Activated naive CD8-positive, alpha-beta T cell treated with anti-CD3 and anti-CD28 coated beads, Interleukin-2, amount 50 U/mL, for 24 hours (primary cell): ENCODE measurements at regions not wholly inside any gene's neighbourhood (a gene's known extent, or its start where the extent isn't known, plus 50 kb on each side); places are given as distances from the start of the nearest gene placed in this dataset.

Source experiments
- ATAC-seq: fragments of 150-1000 bp; cut with Tn5 transposase; one replicate; pipeline ENCODE4 v1.10.0; 2021
- DNase-seq: peaks from one replicate; pipeline ENCODE4 v3.0.0; 2021
- H3K27ac Mint-ChIP-seq: one replicate; pipeline ENCODE4 v1.8.0; 2021; ENCODE audit warnings: mild to moderate bottlenecking, mixed read lengths
- H3K27me3 Mint-ChIP-seq: one replicate; pipeline ENCODE4 v1.8.0; 2021; ENCODE audit warnings: mixed read lengths
- H3K36me3 Mint-ChIP-seq: one replicate; pipeline ENCODE4 v1.8.0; 2021; ENCODE audit warnings: low read depth, mixed read lengths
- H3K4me1 Mint-ChIP-seq: one replicate; pipeline ENCODE4 v1.8.0; 2021; ENCODE audit warnings: mixed read lengths
- H3K4me3 Mint-ChIP-seq: one replicate; pipeline ENCODE4 v1.8.0; 2021; ENCODE audit warnings: mild to moderate bottlenecking, moderate library complexity, mixed read lengths
- H3K9me3 Mint-ChIP-seq: one replicate; pipeline ENCODE4 v1.8.0; 2021; ENCODE audit warnings: mixed read lengths

GRCh38 chr13:89897681-89898080 lies 1449.8 kb upstream of the MIR17HG start:
- Mint-ChIP-seq H3K9me3 (peaks cover 15% of the 10 kb centered on the region), H3K36me3 (no peaks in the 10 kb centered on the region)

GRCh38 chr13:89899302-89900103 lies 1448.0 kb upstream of the MIR17HG start:
- H3K4me1 Mint-ChIP-seq = no peaks in the 10 kb centered on the region
- no peaks in the 10 kb centered on the region for H3K27me3 Mint-ChIP-seq
- DNase-seq (no peak), ATAC-seq (no peak)
- H3K27ac Mint-ChIP-seq = no peak overlapping the region
- peaks cover 15% of the 10 kb centered on the region for H3K9me3 Mint-ChIP-seq
- H3K36me3 Mint-ChIP-seq = no peaks in the 10 kb centered on the region
- H3K4me3 Mint-ChIP-seq = no peak overlapping the region

More at GRCh38 chr13:89897681-89898080, 1449.8 kb upstream of the MIR17HG start:
- H3K27me3 Mint-ChIP-seq = no peaks in the 10 kb centered on the region
- H3K27ac Mint-ChIP-seq = no peak overlapping the region
- DNase-seq = no peak
- H3K4me3 Mint-ChIP-seq = no peak overlapping the region
- ATAC-seq = no peak
- no peaks in the 10 kb centered on the region for H3K4me1 Mint-ChIP-seq

- Mint-ChIP-seq H3K4me3 (no peak overlapping the region), H3K27ac (no peak overlapping the region), H3K9me3 (peaks cover 19% of the 10 kb centered on the region), H3K36me3 (no peaks in the 10 kb centered on the region), H3K27me3 (no peaks in the 10 kb centered on the region), H3K4me1 (no peaks in the 10 kb centered on the region)
- DNase-seq (no peak), ATAC-seq (no peak)
Measured at GRCh38 chr13:89900104-89900765, 1447.3 kb upstream of the MIR17HG start.

GRCh38 chr13:89902223-89902622 lies 1445.3 kb upstream of the MIR17HG start:
- Mint-ChIP-seq H3K9me3 (peaks cover 10% of the 10 kb centered on the region), H3K4me1 (no peaks in the 10 kb centered on the region), H3K4me3 (no peak overlapping the region), H3K27ac (no peak overlapping the region), H3K36me3 (no peaks in the 10 kb centered on the region), H3K27me3 (no peaks in the 10 kb centered on the region)
- ATAC-seq (no peak), DNase-seq (no peak)

- ATAC-seq = no peak
- DNase-seq = no peak
- Mint-ChIP-seq H3K4me1 (no peaks in the 10 kb centered on the region), H3K27me3 (no peaks in the 10 kb centered on the region), H3K27ac (no peak overlapping the region), H3K9me3 (peaks cover 10% of the 10 kb centered on the region), H3K36me3 (no peaks in the 10 kb centered on the region), H3K4me3 (no peak overlapping the region)
Measured at GRCh38 chr13:89903115-89903514, 1444.4 kb upstream of the MIR17HG start.

- ATAC-seq (no peak), DNase-seq (no peak)
- Mint-ChIP-seq H3K27me3 (no peaks in the 10 kb centered on the region), H3K4me1 (no peaks in the 10 kb centered on the region), H3K27ac (no peak overlapping the region), H3K9me3 (peaks cover 7% of the 10 kb centered on the region), H3K4me3 (no peak overlapping the region), H3K36me3 (no peaks in the 10 kb centered on the region)
Measured at GRCh38 chr13:89910166-89910565, 1437.3 kb upstream of the MIR17HG start.

GRCh38 chr13:89916551-89916950 lies 1430.9 kb upstream of the MIR17HG start:
- DNase-seq (no peak), ATAC-seq (no peak)
- no peaks in the 10 kb centered on the region for H3K27me3 Mint-ChIP-seq
- no peak overlapping the region for H3K27ac Mint-ChIP-seq
- H3K4me3 Mint-ChIP-seq = no peak overlapping the region
- no peaks in the 10 kb centered on the region for H3K36me3 Mint-ChIP-seq
- no peaks in the 10 kb centered on the region for H3K4me1 Mint-ChIP-seq
- peaks cover 8% of the 10 kb centered on the region for H3K9me3 Mint-ChIP-seq

GRCh38 chr13:89920461-89920860 lies 1427.0 kb upstream of the MIR17HG start:
- Mint-ChIP-seq H3K27me3 (no peaks in the 10 kb centered on the region), H3K9me3 (peaks cover 10% of the 10 kb centered on the region), H3K4me1 (no peaks in the 10 kb centered on the region), H3K27ac (no peak overlapping the region), H3K4me3 (no peak overlapping the region), H3K36me3 (no peaks in the 10 kb centered on the region)
- no peak for DNase-seq
- no peak for ATAC-seq

- DNase-seq (no peak), ATAC-seq (no peak)
- Mint-ChIP-seq H3K4me1 (no peaks in the 10 kb centered on the region), H3K36me3 (no peaks in the 10 kb centered on the region), H3K27me3 (no peaks in the 10 kb centered on the region), H3K9me3 (peaks cover 10% of the 10 kb centered on the region), H3K4me3 (no peak overlapping the region), H3K27ac (no peak overlapping the region)
Measured at GRCh38 chr13:89923052-89923451, 1424.4 kb upstream of the MIR17HG start.

GRCh38 chr13:89923736-89924135 lies 1423.8 kb upstream of the MIR17HG start:
- DNase-seq (no peak), ATAC-seq (no peak)
- Mint-ChIP-seq H3K4me3 (no peak overlapping the region), H3K27ac (no peak overlapping the region), H3K36me3 (no peaks in the 10 kb centered on the region), H3K9me3 (peaks cover 10% of the 10 kb centered on the region), H3K4me1 (no peaks in the 10 kb centered on the region), H3K27me3 (no peaks in the 10 kb centered on the region)

GRCh38 chr13:89925107-89925506 lies 1422.4 kb upstream of the MIR17HG start:
- no peaks in the 10 kb centered on the region for H3K27me3 Mint-ChIP-seq
- DNase-seq = no peak
- no peak for ATAC-seq
- no peak overlapping the region for H3K27ac Mint-ChIP-seq
- H3K36me3 Mint-ChIP-seq = no peaks in the 10 kb centered on the region
- no peak overlapping the region for H3K4me3 Mint-ChIP-seq
- peaks cover 6% of the 10 kb centered on the region for H3K9me3 Mint-ChIP-seq
- no peaks in the 10 kb centered on the region for H3K4me1 Mint-ChIP-seq

- no peak for ATAC-seq
- Mint-ChIP-seq H3K36me3 (no peaks in the 10 kb centered on the region), H3K9me3 (peaks cover 10% of the 10 kb centered on the region), H3K27ac (no peak overlapping the region), H3K27me3 (no peaks in the 10 kb centered on the region), H3K4me3 (no peak overlapping the region), H3K4me1 (no peaks in the 10 kb centered on the region)
- no peak for DNase-seq
Measured at GRCh38 chr13:89930861-89931260, 1416.6 kb upstream of the MIR17HG start.

GRCh38 chr13:89932902-89933301 lies 1414.6 kb upstream of the MIR17HG start:
- H3K27ac Mint-ChIP-seq = no peak overlapping the region
- H3K27me3 Mint-ChIP-seq = no peaks in the 10 kb centered on the region
- ATAC-seq = no peak
- H3K9me3 Mint-ChIP-seq = peaks cover 10% of the 10 kb centered on the region
- H3K4me3 Mint-ChIP-seq = no peak overlapping the region
- no peaks in the 10 kb centered on the region for H3K4me1 Mint-ChIP-seq
- DNase-seq = no peak
- H3K36me3 Mint-ChIP-seq = no peaks in the 10 kb centered on the region

- H3K36me3 Mint-ChIP-seq = no peaks in the 10 kb centered on the region
- DNase-seq = no peak
- H3K9me3 Mint-ChIP-seq = peaks cover 13% of the 10 kb centered on the region
Measured at GRCh38 chr13:89936256-89936655, 1411.2 kb upstream of the MIR17HG start.

GRCh38 chr13:89937420-89937819 lies 1410.1 kb upstream of the MIR17HG start:
- Mint-ChIP-seq H3K36me3 (no peaks in the 10 kb centered on the region), H3K4me1 (no peaks in the 10 kb centered on the region), H3K9me3 (peaks cover 13% of the 10 kb centered on the region), H3K27me3 (no peaks in the 10 kb centered on the region), H3K4me3 (no peak overlapping the region), H3K27ac (no peak overlapping the region)
- DNase-seq (no peak), ATAC-seq (no peak)

More at GRCh38 chr13:89936256-89936655, 1411.2 kb upstream of the MIR17HG start:
- Mint-ChIP-seq H3K4me3 (no peak overlapping the region), H3K27me3 (no peaks in the 10 kb centered on the region), H3K4me1 (no peaks in the 10 kb centered on the region), H3K27ac (no peak overlapping the region)
- ATAC-seq = no peak
